ENCODE measurements at regions not wholly inside any gene's neighbourhood (a gene's known extent, or its start where the extent isn't known, plus 50 kb on each side); places are given as distances from the start of the nearest gene placed in this dataset.
A peak's percentile ranks its signal among the peaks of the same experiment; 100 is the strongest.

GRCh38 chr3:157578181-157578580, 75.0 kb upstream of the VEPH1 start:
- CTCF ChIA-PET: interaction anchor here (0.7 to 2.5 kb wide), 2 partner anchors 28 to 584 kb away, joined by 3 to 6 read pairs; no protein-coding TSS in a partner anchor
- no peak for TF ChIP-seq CTCF (IDR thresholded peaks at IDR 0.05; ENCODE audit: insufficient read depth, low read depth, low read length)
- Histone ChIP-seq H3K36me3 (ENCODE audit: control insufficient read depth, insufficient read depth, low read length) (no peaks in the 10 kb centered on the region), H3K4me3 (ENCODE audit: low read depth, low read length) (no peak overlapping the region), H3K27me3 (ENCODE audit: control insufficient read depth, insufficient read depth, low read length) (no peaks in the 10 kb centered on the region)
- no peak for DNase-seq (ENCODE audit: low read depth)
- POLR2A ChIA-PET: no interaction called here

- DNase-seq (ENCODE audit: low read depth): no peak
- ChIA-PET CTCF (interaction anchor here (1.1 to 3.3 kb wide), 7 partner anchors 16 to 370 kb away, joined by 3 to 87 read pairs (median 6); no protein-coding TSS in a partner anchor), POLR2A (no interaction called here)
- no peak overlapping the region for H3K4me3 ChIP-seq (ENCODE audit: low read depth, low read length)
- no peaks in the 10 kb centered on the region for H3K36me3 ChIP-seq (ENCODE audit: control insufficient read depth, insufficient read depth, low read length)
- TF ChIP-seq CTCF (IDR thresholded peaks at IDR 0.05; ENCODE audit: insufficient read depth, low read depth, low read length): no peak
- H3K27me3 ChIP-seq (ENCODE audit: control insufficient read depth, insufficient read depth, low read length): no peaks in the 10 kb centered on the region
Measured at GRCh38 chr3:157574531-157574930, 71.3 kb upstream of the VEPH1 start.

GRCh38 chr3:157573780-157574378, 70.7 kb upstream of the VEPH1 start:
- H3K27me3 ChIP-seq (ENCODE audit: control insufficient read depth, insufficient read depth, low read length): no peaks in the 10 kb centered on the region
- DNase-seq (ENCODE audit: low read depth): no peak

GRCh38 chr3:157573281-157573680, 70.1 kb upstream of the VEPH1 start:
- Histone ChIP-seq H3K27me3 (ENCODE audit: control insufficient read depth, insufficient read depth, low read length) (no peaks in the 10 kb centered on the region), H3K4me3 (ENCODE audit: low read depth, low read length) (no peak overlapping the region), H3K36me3 (ENCODE audit: control insufficient read depth, insufficient read depth, low read length) (no peaks in the 10 kb centered on the region)
- TF ChIP-seq CTCF (IDR thresholded peaks at IDR 0.05; ENCODE audit: insufficient read depth, low read depth, low read length): no peak
- CTCF ChIA-PET: interaction anchor here (0.6 to 3.3 kb wide), 25 partner anchors 10 to 958 kb away, joined by 3 to 87 read pairs (median 6); no protein-coding TSS in a partner anchor
- POLR2A ChIA-PET: interaction anchor here (1.0 kb wide), 1 partner anchor 41 kb away, joined by 5 read pairs; no protein-coding TSS in a partner anchor
- DNase-seq (ENCODE audit: low read depth): peak; percentile 80

More at GRCh38 chr3:157573780-157574378, 70.7 kb upstream of the VEPH1 start:
- TF ChIP-seq CTCF (IDR thresholded peaks at IDR 0.05; ENCODE audit: insufficient read depth, low read depth, low read length): no peak
- CTCF ChIA-PET: interaction anchor here (0.8 to 3.3 kb wide), 17 partner anchors 11 to 372 kb away, joined by 3 to 87 read pairs (median 6); no protein-coding TSS in a partner anchor
- POLR2A ChIA-PET: no interaction called here
- H3K4me3 ChIP-seq (ENCODE audit: low read depth, low read length): no peak overlapping the region
- H3K36me3 ChIP-seq (ENCODE audit: control insufficient read depth, insufficient read depth, low read length): no peaks in the 10 kb centered on the region

GRCh38 chr3:157572559-157573270, 69.5 kb upstream of the VEPH1 start:
- POLR2A ChIA-PET: interaction anchor here (1.0 kb wide), 1 partner anchor 40 kb away, joined by 5 read pairs; no protein-coding TSS in a partner anchor
- DNase-seq (ENCODE audit: low read depth): no peak

More at GRCh38 chr3:157572559-157573270, 69.5 kb upstream of the VEPH1 start:
- Histone ChIP-seq H3K36me3 (ENCODE audit: control insufficient read depth, insufficient read depth, low read length) (no peaks in the 10 kb centered on the region), H3K27me3 (ENCODE audit: control insufficient read depth, insufficient read depth, low read length) (no peaks in the 10 kb centered on the region), H3K4me3 (ENCODE audit: low read depth, low read length) (no peak overlapping the region)
- TF ChIP-seq CTCF (IDR thresholded peaks at IDR 0.05; ENCODE audit: insufficient read depth, low read depth, low read length): peak; percentile 73
- CTCF ChIA-PET: interaction anchor here (0.6 to 3.3 kb wide), 23 partner anchors 10 to 959 kb away, joined by 3 to 87 read pairs (median 6); no protein-coding TSS in a partner anchor
